GM10248 (cell line): ENCODE measurements at regions not wholly inside any gene's neighbourhood (a gene's known extent, or its start where the extent isn't known, plus 50 kb on each side); places are given as distances from the start of the nearest gene placed in this dataset.
A peak's percentile ranks its signal among the peaks of the same experiment; 100 is the strongest.

ENCODE experiments used
- CTCF ChIA-PET: fragments of 300-600 bp; sonication (Branson Sonifier 250); formaldehyde crosslinking; extraction: SDS; loops from one replicate; lab custom pipeline; 2021; ENCODE audit warnings: antibody characterized with exemption; lab: Yijun Ruan, JAX
- POLR2A ChIA-PET: fragments of 350-650 bp; sonication (Branson Sonifier 250); formaldehyde crosslinking; extraction: SDS; loops from one replicate; lab custom pipeline; 2020; ENCODE audit warnings: antibody characterized with exemption; lab: Yijun Ruan, JAX
- DNase-seq: peaks from one replicate; pipeline ENCODE4 v3.0.0; 2012; ENCODE audit errors: extremely low spot score
- TF ChIP-seq, protein P1 (sequence below): IDR thresholded peaks from 2 replicates; pipeline ENCODE4 v1.5.1; 2012; ENCODE audit warnings: mild to moderate bottlenecking, low read depth; ENCODE audit errors: extremely low read depth, missing control alignments, control extremely low read depth

- peak; percentile 73 for DNase-seq
- CTCF ChIA-PET = interaction anchor here (0.7 to 5.8 kb wide), 17 partner anchors 9 to 214 kb away, joined by 3 to 40 read pairs (median 4); no protein-coding TSS in a partner anchor
- TF ChIP-seq, protein P1, sequence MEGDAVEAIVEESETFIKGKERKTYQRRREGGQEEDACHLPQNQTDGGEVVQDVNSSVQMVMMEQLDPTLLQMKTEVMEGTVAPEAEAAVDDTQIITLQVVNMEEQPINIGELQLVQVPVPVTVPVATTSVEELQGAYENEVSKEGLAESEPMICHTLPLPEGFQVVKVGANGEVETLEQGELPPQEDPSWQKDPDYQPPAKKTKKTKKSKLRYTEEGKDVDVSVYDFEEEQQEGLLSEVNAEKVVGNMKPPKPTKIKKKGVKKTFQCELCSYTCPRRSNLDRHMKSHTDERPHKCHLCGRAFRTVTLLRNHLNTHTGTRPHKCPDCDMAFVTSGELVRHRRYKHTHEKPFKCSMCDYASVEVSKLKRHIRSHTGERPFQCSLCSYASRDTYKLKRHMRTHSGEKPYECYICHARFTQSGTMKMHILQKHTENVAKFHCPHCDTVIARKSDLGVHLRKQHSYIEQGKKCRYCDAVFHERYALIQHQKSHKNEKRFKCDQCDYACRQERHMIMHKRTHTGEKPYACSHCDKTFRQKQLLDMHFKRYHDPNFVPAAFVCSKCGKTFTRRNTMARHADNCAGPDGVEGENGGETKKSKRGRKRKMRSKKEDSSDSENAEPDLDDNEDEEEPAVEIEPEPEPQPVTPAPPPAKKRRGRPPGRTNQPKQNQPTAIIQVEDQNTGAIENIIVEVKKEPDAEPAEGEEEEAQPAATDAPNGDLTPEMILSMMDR = peak; percentile 66
- POLR2A ChIA-PET = no interaction called here
These were observed 77.9 kb upstream of the RALY start for GRCh38 chr20:33915726-33916331.

GRCh38 chr20:33916768-33917167 lies 76.9 kb upstream of the RALY start:
- ChIA-PET CTCF (interaction anchor here (1.2 to 5.8 kb wide), 11 partner anchors 10 to 152 kb away, joined by 3 to 40 read pairs (median 4); no protein-coding TSS in a partner anchor), POLR2A (no interaction called here)
- TF ChIP-seq, protein P1 = no peak
- DNase-seq = no peak

GRCh38 chr20:33917831-33918525 lies 75.7 kb upstream of the RALY start:
- ChIA-PET CTCF (interaction anchor here (0.6 to 5.8 kb wide), 8 partner anchors 10 to 151 kb away, joined by 3 to 40 read pairs (median 4); no protein-coding TSS in a partner anchor), POLR2A (no interaction called here)
- DNase-seq = no peak
- TF ChIP-seq, protein P1 = no peak

DNA sequence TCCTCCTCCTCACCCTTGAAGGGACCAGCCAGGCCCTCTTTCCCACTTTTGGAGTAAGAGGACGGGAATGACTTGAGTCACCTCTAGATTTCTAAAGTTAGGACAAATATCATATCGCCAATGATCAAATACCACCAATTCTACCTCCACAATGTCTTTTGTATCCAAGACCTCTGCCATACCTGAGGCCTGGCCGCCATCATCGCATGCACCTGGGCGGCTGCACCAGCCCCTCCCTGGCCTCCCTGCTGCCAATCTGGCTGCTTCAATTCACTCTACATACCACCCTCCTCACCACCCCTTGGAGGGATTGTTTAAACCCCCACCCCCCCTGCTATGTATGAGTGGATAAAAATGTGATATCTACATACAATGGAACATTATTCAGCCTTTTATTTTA lies 75.0 kb upstream of the RALY start:
- DNase-seq = no peak
- CTCF ChIA-PET = interaction anchor here (1.3 to 5.8 kb wide), 2 partner anchors 17 to 150 kb away, joined by 4 to 35 read pairs; no protein-coding TSS in a partner anchor
- POLR2A ChIA-PET = no interaction called here
- TF ChIP-seq, protein P1 = no peak

DNA sequence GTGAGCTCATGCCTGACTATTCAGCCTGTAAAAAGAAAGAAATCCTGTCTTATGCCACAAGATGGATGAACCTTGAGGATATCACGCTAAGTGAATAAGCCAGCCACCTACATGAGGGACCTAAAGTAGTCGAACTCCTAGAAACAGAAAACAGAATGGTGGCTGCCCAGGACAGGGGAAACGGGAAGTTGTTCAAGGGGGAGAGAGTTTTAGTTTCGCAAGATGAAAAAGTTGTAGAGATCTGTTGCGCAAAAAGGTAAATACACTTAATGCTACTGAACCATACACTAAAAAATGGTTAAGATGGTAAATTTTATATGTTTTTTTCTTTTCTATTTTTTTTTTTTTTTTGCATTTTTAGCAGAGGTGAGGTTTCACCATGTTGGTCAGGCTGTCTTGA lies 74.1 kb upstream of the RALY start:
- POLR2A ChIA-PET = no interaction called here
- no peak for DNase-seq
- CTCF ChIA-PET = interaction anchor here (0.9 kb wide), 1 partner anchor 151 kb away, joined by 3 read pairs; no protein-coding TSS in a partner anchor
- TF ChIP-seq, protein P1 = no peak

- TF ChIP-seq, protein P1 = no peak
- DNase-seq = no peak
- CTCF ChIA-PET = interaction anchor here (1.2 kb wide), 1 partner anchor 9 kb away, joined by 3 read pairs; no protein-coding TSS in a partner anchor
- POLR2A ChIA-PET = no interaction called here
These were observed 71.5 kb upstream of the RALY start for GRCh38 chr20:33922224-33922623.
